Spleen (tissue), 11 donors: ENCODE measurements at regions not wholly inside any gene's neighbourhood (a gene's known extent, or its start where the extent isn't known, plus 50 kb on each side); places are given as distances from the start of the nearest gene placed in this dataset.

Experiments used
- DNase-seq: peaks from one replicate; pipeline ENCODE4 v3.0.0-alpha.2; 2020
- H3K27ac ChIP-seq, 8 donors: fragments of 200-600 bp; sonication (generic) in 7 of 8; 1 replicate in 4 of 8; 2 replicates in 4 of 8; pipeline versions ENCODE4 v1.5.0 to v1.8.0; 2016 to 2021; ENCODE audit warnings: inconsistent platforms in 4 of 8, mild to moderate bottlenecking in 4 of 8, moderate library complexity in 1 of 8
- H3K27me3 ChIP-seq, 7 donors: fragments of 200-600 bp; sonication (generic) in 6 of 7; replicated peaks in 1 of 7; 1 replicate in 4 of 7; 2 replicates in 3 of 7; pipeline versions ENCODE4 v1.5.0 to v1.8.0; 2016 to 2021; ENCODE audit warnings: inconsistent platforms in 3 of 7, mild to moderate bottlenecking in 1 of 7
- H3K36me3 ChIP-seq, 6 donors: fragments of 200-600 bp; sonication (generic) in 5 of 6; 1 replicate in 4 of 6; 2 replicates in 2 of 6; pipeline versions ENCODE4 v1.5.0 to v1.8.0; 2016 to 2021; ENCODE audit warnings: inconsistent platforms in 2 of 6
- H3K4me1 ChIP-seq, 6 donors: fragments of 200-600 bp; sonication (generic) in 5 of 6; 1 replicate in 3 of 6; 2 replicates in 3 of 6; pipeline versions ENCODE4 v1.5.0 to v1.8.0; 2016 to 2021; ENCODE audit warnings: inconsistent platforms in 3 of 6
- H3K4me3 ChIP-seq, 8 donors: fragments of 200-600 bp; sonication (generic) in 7 of 8; 1 replicate in 4 of 8; 2 replicates in 4 of 8; pipeline versions ENCODE4 v1.5.0 to v1.8.0; 2016 to 2021; ENCODE audit warnings: inconsistent platforms in 4 of 8, mild to moderate bottlenecking in 4 of 8, moderate library complexity in 2 of 8
- H3K9me3 ChIP-seq, 8 donors: fragments of 200-600 bp; sonication (generic) in 7 of 8; 1 replicate in 4 of 8; 2 replicates in 4 of 8; pipeline versions ENCODE4 v1.5.0 to v1.8.0; 2016 to 2021; ENCODE audit warnings: inconsistent platforms in 4 of 8
- CTCF ChIP-seq, 11 experiments: fragments of 200-600 bp in 7 of 11; fragments of 450-650 bp in 4 of 11; sonication (generic) in 4 of 11; IDR thresholded peaks in 8 of 11; conservative IDR thresholded peaks in 3 of 11; 1 replicate in 7 of 11; 2 replicates in 4 of 11; pipeline versions ENCODE4 v1.4.0 to v1.8.0; 2016 to 2021; ENCODE audit warnings: antibody characterized with exemption in 11 of 11, inconsistent platforms in 4 of 11, mild to moderate bottlenecking in 1 of 11
- POLR2A ChIP-seq, 3 donors: fragments of 450-650 bp; IDR thresholded peaks; one replicate each; pipeline ENCODE4 v1.5.1; 2017; ENCODE audit warnings: antibody characterized with exemption in 3 of 3, mild to moderate bottlenecking in 1 of 3
- POLR2AphosphoS5 ChIP-seq, 3 donors: sonication (generic); formaldehyde crosslinking; IDR thresholded peaks; one replicate each; pipeline ENCODE4 v1.5.1; 2017; ENCODE audit warnings: antibody characterized with exemption in 3 of 3
- WGBS, 5 donors: extraction: QIAGEN DNeasy Blood & Tissue Kit in 3 of 5; methylation state at CpG; one replicate each; pipeline versions ENCODE4 v1.1.5 to v1.1.7; 2013 to 2018; 5-methylcytosine and 5-hydroxymethylcytosine counted together
- intact Hi-C: fragments of 100-400 bp; cut with DNase I; formaldehyde crosslinking; loops from one replicate; pipeline ENCODE4 v1.15.0; 2023; ENCODE audit warnings: low total_unique reads
- donor health status: healthy with polysubstance abuse.
- donor health status: DM: no; HTN: no; CAD: no; lungs with moderate emphysema.
- donor health status: DM: no; HTN: no; CAD: no.
- donor health status: Bipolar disorder and iron deficiency.
- donor health status: healthy.
- donor health status: DM: no; HTN: no; CAD: no.
- donor health status: DM: yes; HTN: yes; CAD: no.

- TF ChIP-seq CTCF (IDR thresholded peaks at IDR 0.05 in 8 of 11, conservative IDR thresholded peaks at IDR 0.05 in 3 of 11) (no peak), POLR2A (IDR thresholded peaks at IDR 0.05) (no peak), POLR2AphosphoS5 (IDR thresholded peaks at IDR 0.05) (no peak)
- DNase-seq, result no peak
- Histone ChIP-seq H3K4me1 (peaks cover 0 to 25% (median 19%) of the 10 kb centered on the region in 6 donors), H3K4me3 (no peak overlapping the region), H3K36me3 (no peaks in the 10 kb centered on the region), H3K27ac (no peak overlapping the region), H3K27me3 (no peaks in the 10 kb centered on the region), H3K9me3 (peaks cover 0 to 16% (median 10%) of the 10 kb centered on the region in 8 donors)
- intact Hi-C loops, result no loop called here
- 7 to 100% (median 95%) methylated on average over 1 of the region's 1 CpG for WGBS, 5 donors
Measured at GRCh38 chr2:43090317-43090716, 136.1 kb downstream of the ZFP36L2 start.

GRCh38 chr2:43088143-43089073, 138.0 kb downstream of the ZFP36L2 start:
- peak; percentile 25 for DNase-seq
- Histone ChIP-seq H3K4me3 (no peak overlapping the region), H3K27ac (peak overlapping the region in 3 of 8 donors; percentile 48 to 85 (median 78)), H3K36me3 (no peaks in the 10 kb centered on the region), H3K27me3 (no peaks in the 10 kb centered on the region), H3K9me3 (peaks cover 0 to 16% (median 10%) of the 10 kb centered on the region in 8 donors), H3K4me1 (peaks cover 12 to 44% (median 34%) of the 10 kb centered on the region in 6 donors)
- WGBS, 5 donors, result 89 to 97% (median 96%) methylated on average over 3 of the region's 3 CpGs
- no peak for TF ChIP-seq CTCF (IDR thresholded peaks at IDR 0.05 in 8 of 11, conservative IDR thresholded peaks at IDR 0.05 in 3 of 11)
- TF ChIP-seq POLR2AphosphoS5 (IDR thresholded peaks at IDR 0.05), result no peak
- no peak for TF ChIP-seq POLR2A (IDR thresholded peaks at IDR 0.05)
- intact Hi-C loops, result no loop called here

- DNase-seq, result no peak
- Histone ChIP-seq H3K4me3 (no peak overlapping the region), H3K9me3 (peaks cover 0 to 16% (median 10%) of the 10 kb centered on the region in 8 donors), H3K4me1 (peaks cover 21 to 54% (median 44%) of the 10 kb centered on the region in 6 donors), H3K27ac (peak overlapping the region in 5 of 8 donors; percentile 48 to 86 (median 79)), H3K27me3 (no peaks in the 10 kb centered on the region), H3K36me3 (no peaks in the 10 kb centered on the region)
- intact Hi-C loops, result no loop called here
- 81 to 91% (median 87%) methylated on average over 3 of the region's 3 CpGs for WGBS, 5 donors
- TF ChIP-seq POLR2A (IDR thresholded peaks at IDR 0.05), result peak in 1 of 3 donors; percentile 4
- no peak for TF ChIP-seq CTCF (IDR thresholded peaks at IDR 0.05 in 8 of 11, conservative IDR thresholded peaks at IDR 0.05 in 3 of 11)
Measured at GRCh38 chr2:43087413-43087812, 139.0 kb downstream of the ZFP36L2 start.
